GM12878 (cell line): ENCODE measurements at regions not wholly inside any gene's neighbourhood (a gene's known extent, or its start where the extent isn't known, plus 50 kb on each side); places are given as distances from the start of the nearest gene placed in this dataset.

Source experiments
- CREB1 ChIP-seq: IDR thresholded peaks from 2 replicates; pipeline ENCODE4 v1.6.1; 2012; ENCODE audit warnings: low read depth, mild to moderate bottlenecking, inconsistent platforms
- EP300 ChIP-seq, 2 experiments: fragments of 150-350 bp in 1 of 2; IDR thresholded peaks; 2 replicates each; pipeline ENCODE4 v1.6.1; 2011 to 2012; ENCODE audit warnings: low read depth in 2 of 2, low read length in 2 of 2, borderline replicate concordance in 1 of 2, improper control_type of control experiment in 1 of 2, inconsistent platforms in 1 of 2; ENCODE audit not compliant: control insufficient read depth in 1 of 2
- EZH2 ChIP-seq: IDR thresholded peaks from 2 replicates; pipeline ENCODE4 v1.6.1; 2012; ENCODE audit warnings: low read depth, mild to moderate bottlenecking, control low read depth, inconsistent platforms, low read length, borderline replicate concordance; ENCODE audit not compliant: control insufficient read depth
- IRF5 ChIP-seq: fragments of 450-650 bp; IDR thresholded peaks from 2 replicates; pipeline ENCODE4 v1.6.1; 2017; ENCODE audit warnings: borderline replicate concordance
- RAD21 ChIP-seq: IDR thresholded peaks from 2 replicates; pipeline ENCODE4 v1.6.1; 2011; ENCODE audit warnings: mild to moderate bottlenecking, low read depth, low read length, moderate library complexity; ENCODE audit not compliant: insufficient read depth

GRCh38 chr12:87758271-87758670 lies 270.9 kb downstream of the C12orf50 start:
- TF ChIP-seq RAD21, result no peak
- no peak for TF ChIP-seq EP300 (IDR thresholded peaks at IDR 0.05; ENCODE audit: borderline replicate concordance in 1 of 2, control insufficient read depth in 1 of 2, low read depth in 2 of 2, low read length in 2 of 2)
- no peak for TF ChIP-seq IRF5
- no peak for TF ChIP-seq EZH2
- no peak for TF ChIP-seq CREB1
